ENCODE measurements at regions not wholly inside any gene's neighbourhood (a gene's known extent, or its start where the extent isn't known, plus 50 kb on each side); places are given as distances from the start of the nearest gene placed in this dataset.
"Not testable (repeated sequence)": the region's sequence is repeated elsewhere in the genome, so short reads cannot be mapped to it uniquely, and the experiment has no call there.

- no peak overlapping the region for H3K4me3 ChIP-seq (ENCODE audit: insufficient read depth, low read length, poor library complexity, severe bottlenecking)
- no peaks in the 10 kb centered on the region for H3F3A ChIP-seq (ENCODE audit: insufficient read depth)
- no peaks in the 10 kb centered on the region for H3K9me3 ChIP-seq (ENCODE audit: insufficient read depth, low read length)
- no peaks in the 10 kb centered on the region for H4K20me1 ChIP-seq (ENCODE audit: low read depth, low read length)
- H3K9me2 ChIP-seq (replicated peaks; ENCODE audit: insufficient read depth, low read length) = no peaks in the 10 kb centered on the region
- peak overlapping the region; percentile 35 for H3K4me2 ChIP-seq (ENCODE audit: low read depth, low read length, poor library complexity, severe bottlenecking)
- no peaks in the 10 kb centered on the region for H3K79me2 ChIP-seq (ENCODE audit: insufficient read depth, low read length)
- peak overlapping the region; percentile 85 for H2AFZ ChIP-seq (ENCODE audit: low read depth, low read length, severe bottlenecking)
- H3K36me3 ChIP-seq (ENCODE audit: low read length) = no peaks in the 10 kb centered on the region
- H3K27ac ChIP-seq (ENCODE audit: low read depth, low read length) = no peak overlapping the region
- TF ChIP-seq EZH2phosphoT487 (conservative IDR thresholded peaks at IDR 0.05; ENCODE audit: low read length) (no peak), CTCF (IDR thresholded peaks at IDR 0.05; ENCODE audit: insufficient read depth, low read length, poor library complexity, severe bottlenecking) (no peak)
- no peaks in the 10 kb centered on the region for H3K27me3 ChIP-seq (ENCODE audit: low read length)
- H3K9ac ChIP-seq (ENCODE audit: low read length) = no peak overlapping the region
These were observed 298.2 kb downstream of the RPAP3 start for GRCh38 chr12:47407463-47408129.

GRCh38 chr12:47403681-47404080 lies 302.1 kb downstream of the RPAP3 start:
- H3F3A ChIP-seq (ENCODE audit: insufficient read depth) = no peaks in the 10 kb centered on the region
- H2AFZ ChIP-seq (ENCODE audit: low read depth, low read length, severe bottlenecking) = no peak overlapping the region
- no peaks in the 10 kb centered on the region for H3K36me3 ChIP-seq (ENCODE audit: low read length)
- H3K27ac ChIP-seq (ENCODE audit: low read depth, low read length) = no peak overlapping the region
- H3K9ac ChIP-seq (ENCODE audit: low read length) = no peak overlapping the region
- no peak overlapping the region for H3K4me3 ChIP-seq (ENCODE audit: insufficient read depth, low read length, poor library complexity, severe bottlenecking)
- H3K9me3 ChIP-seq (ENCODE audit: insufficient read depth, low read length) = no peaks in the 10 kb centered on the region
- H3K4me2 ChIP-seq (ENCODE audit: low read depth, low read length, poor library complexity, severe bottlenecking) = no peak overlapping the region
- TF ChIP-seq CTCF (IDR thresholded peaks at IDR 0.05; ENCODE audit: insufficient read depth, low read length, poor library complexity, severe bottlenecking) = no peak
- no peak for TF ChIP-seq EZH2phosphoT487 (conservative IDR thresholded peaks at IDR 0.05; ENCODE audit: low read length)
- no peaks in the 10 kb centered on the region for H3K9me2 ChIP-seq (replicated peaks; ENCODE audit: insufficient read depth, low read length)
- H4K20me1 ChIP-seq (ENCODE audit: low read depth, low read length) = no peaks in the 10 kb centered on the region
- no peaks in the 10 kb centered on the region for H3K27me3 ChIP-seq (ENCODE audit: low read length)
- H3K79me2 ChIP-seq (ENCODE audit: insufficient read depth, low read length) = no peaks in the 10 kb centered on the region

- H3F3A ChIP-seq (ENCODE audit: insufficient read depth); H2AFZ ChIP-seq (ENCODE audit: low read depth, low read length, severe bottlenecking); H3K9me3 ChIP-seq (ENCODE audit: insufficient read depth, low read length); H3K4me3 ChIP-seq (ENCODE audit: insufficient read depth, low read length, poor library complexity, severe bottlenecking); H4K20me1 ChIP-seq (ENCODE audit: low read depth, low read length); H3K4me2 ChIP-seq (ENCODE audit: low read depth, low read length, poor library complexity, severe bottlenecking); H3K79me2 ChIP-seq (ENCODE audit: insufficient read depth, low read length); H3K9ac ChIP-seq (ENCODE audit: low read length); H3K27ac ChIP-seq (ENCODE audit: low read depth, low read length); H3K27me3 ChIP-seq (ENCODE audit: low read length); H3K9me2 ChIP-seq (replicated peaks; ENCODE audit: insufficient read depth, low read length); H3K36me3 ChIP-seq (ENCODE audit: low read length): not testable (repeated sequence)
These were observed 304.6 kb downstream of the RPAP3 start for GRCh38 chr12:47401196-47401595.

GRCh38 chr12:47400266-47400665 lies 305.6 kb downstream of the RPAP3 start:
- Histone ChIP-seq H3K4me3 (ENCODE audit: insufficient read depth, low read length, poor library complexity, severe bottlenecking) (no peak overlapping the region), H3F3A (ENCODE audit: insufficient read depth) (peaks cover 15% of the 10 kb centered on the region), H3K27ac (ENCODE audit: low read depth, low read length) (no peak overlapping the region), H3K9me3 (ENCODE audit: insufficient read depth, low read length) (no peaks in the 10 kb centered on the region; the same call in 1 of the 2 replicates), H3K9ac (ENCODE audit: low read length) (no peak overlapping the region), H2AFZ (ENCODE audit: low read depth, low read length, severe bottlenecking) (no peak overlapping the region), H3K79me2 (ENCODE audit: insufficient read depth, low read length) (no peaks in the 10 kb centered on the region), H4K20me1 (ENCODE audit: low read depth, low read length) (no peaks in the 10 kb centered on the region), H3K4me2 (ENCODE audit: low read depth, low read length, poor library complexity, severe bottlenecking) (no peak overlapping the region), H3K9me2 (replicated peaks; ENCODE audit: insufficient read depth, low read length) (no peaks in the 10 kb centered on the region), H3K36me3 (ENCODE audit: low read length) (no peaks in the 10 kb centered on the region), H3K27me3 (ENCODE audit: low read length) (no peaks in the 10 kb centered on the region)
- TF ChIP-seq CTCF (IDR thresholded peaks at IDR 0.05; ENCODE audit: insufficient read depth, low read length, poor library complexity, severe bottlenecking) (no peak), EZH2phosphoT487 (conservative IDR thresholded peaks at IDR 0.05; ENCODE audit: low read length) (no peak)
